CD4-positive, alpha-beta T cell treated with Interleukin-10 for 1 hour (primary cell): ENCODE measurements at regions not wholly inside any gene's neighbourhood (a gene's known extent, or its start where the extent isn't known, plus 50 kb on each side); places are given as distances from the start of the nearest gene placed in this dataset.

ENCODE experiments used
- DNase-seq: peaks from one replicate; pipeline ENCODE4 v3.0.0-alpha.2; 2020

- DNase-seq: peak; percentile 27
These were observed 131.2 kb upstream of the CDH4 start for GRCh38 chr20:61120595-61121515.

GRCh38 chr20:61121661-61122060, 130.4 kb upstream of the CDH4 start:
- no peak for DNase-seq

GRCh38 chr20:61123286-61123685, 128.8 kb upstream of the CDH4 start:
- no peak for DNase-seq

GRCh38 chr20:61123751-61124368, 128.2 kb upstream of the CDH4 start:
- no peak for DNase-seq

GRCh38 chr20:61125076-61125475, 127.0 kb upstream of the CDH4 start:
- no peak for DNase-seq

GRCh38 chr20:61125546-61126180, 126.4 kb upstream of the CDH4 start:
- no peak for DNase-seq

- DNase-seq: no peak
These were observed 125.5 kb upstream of the CDH4 start for GRCh38 chr20:61126369-61127195.

- DNase-seq: no peak
These were observed 124.6 kb upstream of the CDH4 start for GRCh38 chr20:61127311-61128039.

- no peak for DNase-seq
These were observed 123.3 kb upstream of the CDH4 start for GRCh38 chr20:61128701-61129269.

GRCh38 chr20:61129311-61129710, 122.8 kb upstream of the CDH4 start:
- DNase-seq: no peak

GRCh38 chr20:61130156-61130555, 121.9 kb upstream of the CDH4 start:
- DNase-seq: no peak

- DNase-seq: no peak
These were observed 120.1 kb upstream of the CDH4 start for GRCh38 chr20:61131944-61132343.

- DNase-seq: no peak
These were observed 118.5 kb upstream of the CDH4 start for GRCh38 chr20:61133611-61134010.

GRCh38 chr20:61134296-61135030, 117.6 kb upstream of the CDH4 start:
- no peak for DNase-seq

- no peak for DNase-seq
These were observed 116.8 kb upstream of the CDH4 start for GRCh38 chr20:61135266-61135665.

- no peak for DNase-seq
These were observed 116.1 kb upstream of the CDH4 start for GRCh38 chr20:61135968-61136367.

GRCh38 chr20:61138566-61138965, 113.5 kb upstream of the CDH4 start:
- DNase-seq: no peak

- no peak for DNase-seq
These were observed 113.0 kb upstream of the CDH4 start for GRCh38 chr20:61139031-61139430.

- no peak for DNase-seq
These were observed 111.5 kb upstream of the CDH4 start for GRCh38 chr20:61140576-61140975.

GRCh38 chr20:61146023-61146422, 106.0 kb upstream of the CDH4 start:
- no peak for DNase-seq

- DNase-seq: no peak
These were observed 102.4 kb upstream of the CDH4 start for GRCh38 chr20:61149636-61150035.
